Peyer's patch (tissue), 4 donors: ENCODE measurements at regions not wholly inside any gene's neighbourhood (a gene's known extent, or its start where the extent isn't known, plus 50 kb on each side); places are given as distances from the start of the nearest gene placed in this dataset.
"Not testable (repeated sequence)": the region's sequence is repeated elsewhere in the genome, so short reads cannot be mapped to it uniquely, and the experiment has no call there.

Source experiments
- DNase-seq, 3 donors: peaks; one replicate each; pipeline ENCODE4 v3.0.0-alpha.2; 2017 to 2019
- H3K27ac ChIP-seq, 4 donors: fragments of 200-600 bp; sonication (generic); one replicate each; pipeline ENCODE4 v1.5.1; 2016 to 2019
- H3K27me3 ChIP-seq, 2 donors: fragments of 200-600 bp; sonication (generic); one replicate each; pipeline ENCODE4 v1.5.1; 2019
- H3K36me3 ChIP-seq, 3 donors: fragments of 200-600 bp; sonication (generic); one replicate each; pipeline ENCODE4 v1.5.1; 2016 to 2019
- H3K4me1 ChIP-seq, 4 donors: fragments of 200-600 bp; sonication (generic); one replicate each; pipeline ENCODE4 v1.5.1; 2016 to 2019
- H3K4me3 ChIP-seq, 4 donors: fragments of 200-600 bp; sonication (generic); 1 replicate in 3 of 4; 2 replicates in 1 of 4; pipeline ENCODE4 v1.5.1; 2016 to 2019; ENCODE audit warnings: mild to moderate bottlenecking in 1 of 4
- H3K9me3 ChIP-seq, 4 donors: fragments of 200-600 bp; sonication (generic); one replicate each; pipeline ENCODE4 v1.5.1; 2016 to 2019; ENCODE audit warnings: mild to moderate bottlenecking in 1 of 4
- CTCF ChIP-seq, 6 experiments: fragments of 450-650 bp in 4 of 6; fragments of 200-600 bp in 2 of 6; sonication (generic) in 1 of 6; IDR thresholded peaks; one replicate each; pipeline ENCODE4 v1.5.1; 2017 to 2019; ENCODE audit warnings: antibody characterized with exemption in 6 of 6, mild to moderate bottlenecking in 3 of 6, moderate library complexity in 1 of 6
- POLR2A ChIP-seq, 2 donors: fragments of 450-650 bp; IDR thresholded peaks; one replicate each; pipeline ENCODE4 v1.5.1; 2017; ENCODE audit warnings: antibody characterized with exemption in 2 of 2, mild to moderate bottlenecking in 2 of 2, moderate library complexity in 2 of 2

GRCh38 chr5:104551628-104552027 is 989.0 kb upstream of the NUDT12 start:
- H3K27ac ChIP-seq: no peak overlapping the region
- DNase-seq: no peak
- H3K4me3 ChIP-seq: no peak overlapping the region
- H3K9me3 ChIP-seq: no peaks in the 10 kb centered on the region
- no peaks in the 10 kb centered on the region for H3K4me1 ChIP-seq
- TF ChIP-seq POLR2A (IDR thresholded peaks at IDR 0.05): no peak
- no peak for TF ChIP-seq CTCF (IDR thresholded peaks at IDR 0.05)
- H3K27me3 ChIP-seq: no peaks in the 10 kb centered on the region
- no peaks in the 10 kb centered on the region for H3K36me3 ChIP-seq

GRCh38 chr5:104546871-104547270 is 984.3 kb upstream of the NUDT12 start:
- H3K27ac ChIP-seq, H3K27me3 ChIP-seq, H3K9me3 ChIP-seq, H3K36me3 ChIP-seq, H3K4me1 ChIP-seq, H3K4me3 ChIP-seq, DNase-seq: not testable (repeated sequence)

GRCh38 chr5:104541141-104541785 is 978.7 kb upstream of the NUDT12 start:
- Histone ChIP-seq H3K9me3 (no peaks in the 10 kb centered on the region), H3K27ac (no peak overlapping the region), H3K4me3 (no peak overlapping the region), H3K27me3 (no peaks in the 10 kb centered on the region), H3K36me3 (no peaks in the 10 kb centered on the region), H3K4me1 (no peaks in the 10 kb centered on the region)
- no peak for DNase-seq
- TF ChIP-seq POLR2A (IDR thresholded peaks at IDR 0.05) (no peak), CTCF (IDR thresholded peaks at IDR 0.05) (no peak)

GRCh38 chr5:104540448-104540847 is 977.9 kb upstream of the NUDT12 start:
- Histone ChIP-seq H3K4me3 (no peak overlapping the region), H3K27me3 (no peaks in the 10 kb centered on the region), H3K27ac (no peak overlapping the region), H3K4me1 (no peaks in the 10 kb centered on the region), H3K9me3 (no peaks in the 10 kb centered on the region), H3K36me3 (no peaks in the 10 kb centered on the region)
- TF ChIP-seq CTCF (IDR thresholded peaks at IDR 0.05) (no peak), POLR2A (IDR thresholded peaks at IDR 0.05) (no peak)
- no peak for DNase-seq

- H3K4me3 ChIP-seq: no peak overlapping the region
- no peaks in the 10 kb centered on the region for H3K4me1 ChIP-seq
- H3K27ac ChIP-seq: no peak overlapping the region
- DNase-seq: no peak
- TF ChIP-seq POLR2A (IDR thresholded peaks at IDR 0.05) (no peak), CTCF (IDR thresholded peaks at IDR 0.05) (no peak)
- no peaks in the 10 kb centered on the region for H3K9me3 ChIP-seq
- no peaks in the 10 kb centered on the region for H3K36me3 ChIP-seq
- no peaks in the 10 kb centered on the region for H3K27me3 ChIP-seq
These were observed 977.2 kb upstream of the NUDT12 start for GRCh38 chr5:104539618-104540350.

- no peak for DNase-seq
- H3K27ac ChIP-seq: no peak overlapping the region
- H3K4me1 ChIP-seq: no peaks in the 10 kb centered on the region
- H3K27me3 ChIP-seq: no peaks in the 10 kb centered on the region
- H3K9me3 ChIP-seq: no peaks in the 10 kb centered on the region
- TF ChIP-seq POLR2A (IDR thresholded peaks at IDR 0.05): no peak
- TF ChIP-seq CTCF (IDR thresholded peaks at IDR 0.05): no peak
- no peaks in the 10 kb centered on the region for H3K36me3 ChIP-seq
- H3K4me3 ChIP-seq: no peak overlapping the region
These were observed 976.1 kb upstream of the NUDT12 start for GRCh38 chr5:104538734-104539133.
